Stimulated activated CD4-positive, alpha-beta T cell treated with anti-CD3 and anti-CD28 coated beads, Interleukin-2, amount 100 ng/mL, for 4 hours (primary cell): ENCODE measurements at regions not wholly inside any gene's neighbourhood (a gene's known extent, or its start where the extent isn't known, plus 50 kb on each side); places are given as distances from the start of the nearest gene placed in this dataset.
A peak's percentile ranks its signal among the peaks of the same experiment; 100 is the strongest.
"Not testable (repeated sequence)": the region's sequence is repeated elsewhere in the genome, so short reads cannot be mapped to it uniquely, and the experiment has no call there.

Experiments
- DNase-seq: peaks from one replicate; pipeline ENCODE4 v3.0.0-alpha.2; 2020; ENCODE audit warnings: low read depth

DNA sequence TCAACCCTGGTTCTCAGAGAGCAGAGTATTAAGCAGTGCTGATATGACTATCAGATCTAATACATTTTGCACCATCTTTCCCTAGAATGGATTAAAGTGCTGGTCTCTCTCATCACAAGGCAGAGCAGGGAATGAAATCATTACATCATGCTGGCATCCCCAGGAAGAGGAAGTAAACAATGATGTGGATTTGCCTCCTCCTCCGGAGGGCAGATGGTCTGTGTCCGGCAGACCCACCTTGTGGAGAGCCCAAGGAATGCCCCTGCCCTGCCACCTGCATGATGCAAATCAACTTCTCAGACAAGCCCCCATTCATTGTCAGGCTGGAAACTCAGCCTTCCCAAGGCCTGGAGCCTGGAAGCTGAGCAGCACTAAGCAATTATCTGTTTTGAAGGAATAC lies 1149.1 kb downstream of the VRK1 start:
- DNase-seq, result no peak

DNA sequence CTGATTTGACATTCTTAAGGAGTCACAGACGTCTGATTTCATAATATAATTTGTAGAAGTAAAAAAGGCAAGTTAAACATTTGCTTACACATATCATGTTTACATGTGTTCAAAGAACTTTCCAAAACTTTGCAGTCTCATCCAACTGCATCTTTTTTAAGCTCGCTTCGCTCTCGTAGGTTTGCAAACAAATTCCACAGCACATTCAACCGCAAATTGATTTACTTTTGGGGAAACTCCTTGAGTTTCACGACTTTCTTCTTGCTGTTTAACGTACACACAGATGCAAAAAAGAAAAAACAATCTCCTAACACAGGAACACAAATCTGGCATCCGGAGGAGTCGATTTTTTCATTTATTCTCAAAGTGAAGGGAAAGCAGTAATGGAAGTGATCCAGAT lies 1149.5 kb downstream of the VRK1 start:
- no peak for DNase-seq

DNA sequence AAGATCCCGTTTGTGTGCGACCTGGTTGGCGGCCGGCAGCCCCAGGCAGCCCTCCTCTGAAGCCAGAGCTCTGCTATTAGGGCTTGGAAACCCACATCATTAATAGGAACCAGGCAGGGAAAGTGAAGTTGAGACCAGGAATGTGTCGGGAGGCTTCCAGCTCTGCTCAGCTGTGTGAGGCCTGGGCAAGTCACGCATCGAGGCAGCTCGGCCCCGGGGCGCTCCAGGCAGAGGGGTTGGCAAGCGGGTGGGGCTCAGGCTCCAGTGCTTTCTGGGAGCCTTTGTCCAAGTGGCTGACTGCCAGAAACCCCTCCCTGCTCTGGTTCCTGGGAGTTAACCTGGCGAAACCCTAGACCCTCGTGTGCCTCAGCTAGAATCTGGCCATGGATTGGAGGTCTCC lies 1151.7 kb downstream of the VRK1 start:
- no peak for DNase-seq

DNA sequence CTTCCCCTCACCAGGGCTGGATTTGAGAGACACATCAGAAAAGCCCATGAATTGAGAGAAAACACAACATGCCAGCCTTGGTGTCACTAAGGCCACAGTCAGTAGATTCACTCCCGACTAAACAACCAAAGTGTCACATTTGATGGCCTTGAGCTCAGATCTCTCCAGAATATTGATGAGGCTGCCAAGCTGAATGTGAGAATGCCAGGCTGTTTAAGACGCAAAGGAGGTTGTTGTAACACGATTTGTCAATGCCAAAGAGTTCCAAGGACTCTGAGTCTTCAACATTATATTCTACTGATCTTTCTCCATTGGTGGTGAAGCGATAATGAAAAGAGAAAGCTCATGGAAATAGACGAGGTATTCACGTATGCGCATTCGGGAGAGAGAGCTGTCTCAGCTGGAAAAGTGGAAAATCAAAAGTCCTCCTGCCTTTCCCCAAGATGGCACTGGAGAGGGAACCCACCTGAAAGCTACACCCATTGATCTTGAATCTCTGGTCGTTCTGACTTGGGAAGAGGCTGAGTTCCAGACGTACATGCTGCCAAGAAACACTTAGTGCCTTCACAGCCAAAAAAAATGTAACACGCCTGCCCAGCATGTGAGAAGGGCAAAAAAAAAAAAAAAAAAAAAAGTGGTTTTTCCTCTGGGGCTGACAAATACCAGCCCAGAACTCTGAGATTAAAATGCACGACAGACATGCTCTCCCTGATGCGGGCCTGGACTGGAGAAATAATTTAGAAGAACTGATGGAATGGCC lies 1159.6 kb downstream of the VRK1 start:
- DNase-seq, result no peak

DNA sequence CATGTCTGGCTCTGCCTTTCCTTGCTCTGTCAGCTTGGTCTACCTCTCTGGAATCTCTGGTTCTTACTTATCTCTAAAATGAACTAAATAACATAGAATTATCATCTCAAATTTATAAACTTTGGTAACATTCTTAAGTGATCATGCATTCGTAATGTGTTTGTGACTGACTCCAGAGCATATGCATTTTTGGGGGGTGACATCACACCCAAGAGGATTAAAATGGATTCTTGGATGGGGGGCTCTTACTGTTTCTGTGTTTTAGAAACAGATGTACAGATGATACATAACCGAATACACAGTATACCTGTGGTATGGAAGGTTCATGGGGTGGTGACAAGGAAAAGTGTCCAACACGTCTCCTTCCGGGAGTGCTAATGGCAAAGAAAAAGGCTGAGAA lies 1162.1 kb downstream of the VRK1 start:
- no peak for DNase-seq

DNA sequence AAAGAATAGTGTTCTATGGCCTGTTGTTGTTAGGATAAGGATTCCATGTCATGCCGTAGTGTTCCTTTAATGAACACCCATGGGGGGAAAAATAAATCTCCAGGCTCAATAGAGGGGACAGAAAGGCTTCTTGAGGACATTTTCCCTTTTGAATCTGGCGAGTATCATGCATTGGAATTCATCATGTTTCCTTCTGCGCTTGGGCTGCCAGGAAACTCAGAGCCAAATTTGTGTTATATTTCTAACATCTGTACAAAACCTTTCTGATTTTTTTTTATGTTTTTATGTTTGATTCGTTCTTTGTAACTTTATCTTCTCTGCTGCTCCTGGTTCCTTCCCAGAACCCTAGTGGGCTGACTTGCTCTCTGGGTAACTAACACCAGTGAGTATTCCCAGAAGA lies 1163.3 kb downstream of the VRK1 start:
- DNase-seq, result no peak

DNA sequence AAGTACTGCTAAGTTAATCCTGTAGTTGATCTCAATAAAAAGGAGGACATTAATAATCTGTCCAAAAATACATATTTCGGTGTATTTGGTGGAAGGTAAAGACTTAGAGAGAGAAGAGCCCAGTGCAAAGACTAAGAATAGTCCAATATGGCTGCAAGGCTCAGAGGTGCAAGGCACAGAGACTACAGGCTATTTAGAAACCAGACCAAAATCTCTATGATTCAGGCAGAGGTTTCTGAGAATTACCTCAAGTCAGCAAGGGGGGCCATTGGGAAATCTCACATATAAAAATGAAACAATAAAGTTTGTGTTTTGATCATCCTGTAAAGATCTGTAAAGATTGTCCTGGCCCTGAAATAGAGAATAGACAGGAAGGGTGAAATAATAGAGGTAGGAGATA lies 1173.0 kb downstream of the VRK1 start:
- DNase-seq, result no peak

DNA sequence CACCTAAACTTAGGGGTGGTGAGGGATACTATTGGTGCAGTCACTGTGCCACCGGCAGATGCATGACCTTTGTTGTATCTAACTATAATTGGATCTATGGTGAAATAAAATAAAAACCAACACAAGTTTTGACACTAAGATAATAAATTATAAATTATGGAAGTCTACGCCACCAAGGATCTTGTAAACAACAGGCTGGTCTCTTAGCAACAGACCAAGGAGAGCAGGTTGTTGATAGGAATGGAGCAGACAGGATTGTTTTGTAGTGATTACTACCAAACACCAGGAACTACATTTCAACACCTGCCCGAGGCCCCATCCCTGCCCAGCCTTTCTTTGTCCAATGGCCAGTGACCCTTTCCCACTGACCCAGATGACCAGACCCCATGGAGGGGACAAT lies 1178.0 kb downstream of the VRK1 start:
- DNase-seq, result no peak

DNA sequence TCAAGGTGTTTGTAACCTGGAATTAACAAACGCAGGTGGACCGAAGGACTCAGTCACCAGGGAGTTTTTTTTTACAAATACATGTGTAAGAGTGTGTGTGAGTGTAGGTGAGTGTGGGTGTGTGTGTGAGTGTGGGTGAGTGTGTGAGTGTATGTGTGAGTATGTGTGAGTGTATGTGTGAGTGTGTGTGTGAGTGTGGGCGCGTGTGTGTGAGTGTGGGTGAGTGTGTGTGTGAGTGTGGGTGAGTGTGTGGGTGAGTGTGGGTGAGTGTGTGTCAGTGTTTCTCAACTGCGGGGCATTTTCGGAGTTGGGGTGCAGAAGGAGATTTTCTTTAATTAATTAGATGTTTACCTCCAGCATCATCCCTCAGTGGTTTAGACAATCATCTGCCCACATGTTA lies 1178.8 kb downstream of the VRK1 start:
- peak; percentile 49 for DNase-seq

DNA sequence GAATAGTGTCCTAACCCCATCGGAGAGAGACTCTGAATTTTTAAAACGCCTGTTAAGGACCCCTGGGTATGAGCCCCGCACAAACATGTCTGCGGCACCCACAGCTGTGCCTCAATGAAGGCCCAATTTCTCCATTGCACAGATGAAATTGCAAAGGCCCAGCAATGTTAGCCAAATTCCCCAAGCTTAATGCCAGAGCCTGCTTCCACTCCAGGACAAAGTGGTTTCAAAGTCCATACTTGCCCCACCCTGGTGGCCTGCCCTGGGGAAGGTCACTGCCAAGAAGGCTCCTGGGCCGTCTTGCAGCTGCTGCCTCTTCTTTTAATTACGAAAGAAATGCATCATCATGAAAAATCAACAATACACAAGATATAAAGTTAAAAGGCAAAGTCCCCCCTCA lies 1179.7 kb downstream of the VRK1 start:
- DNase-seq, result no peak

DNA sequence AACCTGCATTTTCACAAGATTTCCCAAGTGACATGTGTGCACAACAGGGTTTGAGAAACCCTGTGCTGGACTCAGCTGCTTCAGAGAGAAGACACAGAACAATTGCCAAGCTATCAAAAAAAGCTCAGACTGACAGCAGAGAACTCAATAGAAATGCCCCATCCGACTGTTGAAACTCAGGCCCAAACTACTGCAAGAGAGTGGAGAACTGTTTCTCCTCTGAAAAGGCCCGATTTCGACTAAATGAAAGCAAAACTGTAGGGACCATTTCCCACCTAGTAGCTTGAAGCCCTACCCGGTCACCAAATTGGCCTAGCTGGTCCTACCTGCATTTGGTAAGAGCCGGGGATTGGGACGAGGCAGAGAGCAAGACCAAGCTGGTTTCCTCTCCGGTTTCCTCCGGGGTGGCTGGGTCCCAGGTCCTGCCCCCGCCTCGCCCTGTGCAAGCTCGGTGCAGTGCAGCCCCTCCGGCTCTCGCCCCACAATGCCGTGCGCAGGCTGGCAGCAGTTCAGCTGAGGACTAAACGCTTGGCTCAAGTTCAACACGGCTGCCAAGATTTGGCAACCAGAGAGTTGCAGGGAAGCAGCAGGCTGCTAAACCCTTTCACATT lies 1180.6 kb downstream of the VRK1 start:
- DNase-seq, result peak; percentile 66

DNA sequence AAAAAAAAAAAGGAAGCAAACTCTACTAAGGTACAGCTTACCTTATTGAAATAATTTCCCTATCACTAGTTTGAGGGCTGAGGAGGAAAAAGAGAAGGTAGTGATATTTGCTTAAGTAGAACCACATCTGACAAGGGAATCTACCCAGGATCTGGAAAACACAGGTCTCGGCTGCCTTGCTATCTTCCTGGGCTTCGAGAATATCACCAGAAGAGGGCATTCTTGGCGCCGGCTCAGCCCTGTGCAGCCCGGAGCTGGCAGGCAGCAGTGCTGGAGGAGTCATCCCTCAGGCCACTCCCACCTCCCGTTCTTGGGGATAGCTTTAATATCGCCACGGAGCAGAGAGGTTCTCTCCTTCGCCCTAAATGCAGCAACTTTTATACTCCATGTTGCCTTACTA lies 1181.2 kb downstream of the VRK1 start:
- DNase-seq, result peak; percentile 75

DNA sequence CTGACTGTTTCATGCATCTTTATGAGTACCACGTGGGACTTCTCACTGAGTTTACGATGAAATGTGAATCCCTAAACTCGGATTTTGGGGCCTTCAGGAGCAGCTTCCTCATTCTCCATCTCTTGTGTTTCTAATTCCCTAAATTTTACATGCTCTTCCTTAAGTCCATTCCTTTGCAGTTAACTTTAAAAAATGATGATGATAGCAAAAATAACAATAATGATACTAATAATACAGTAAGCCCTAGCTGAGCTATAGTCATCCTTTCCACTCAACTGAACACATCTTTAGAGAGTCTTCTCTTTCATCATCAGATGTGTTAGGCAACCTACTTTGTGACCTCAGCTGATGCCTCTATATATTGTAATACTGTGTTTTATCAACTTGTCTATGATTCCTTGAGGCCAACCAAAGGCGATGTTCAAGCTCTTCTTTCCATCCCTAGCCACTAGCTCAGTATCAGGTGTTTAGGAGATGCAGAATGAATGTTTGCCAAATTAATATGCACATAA lies 1196.4 kb downstream of the VRK1 start:
- no peak for DNase-seq

DNA sequence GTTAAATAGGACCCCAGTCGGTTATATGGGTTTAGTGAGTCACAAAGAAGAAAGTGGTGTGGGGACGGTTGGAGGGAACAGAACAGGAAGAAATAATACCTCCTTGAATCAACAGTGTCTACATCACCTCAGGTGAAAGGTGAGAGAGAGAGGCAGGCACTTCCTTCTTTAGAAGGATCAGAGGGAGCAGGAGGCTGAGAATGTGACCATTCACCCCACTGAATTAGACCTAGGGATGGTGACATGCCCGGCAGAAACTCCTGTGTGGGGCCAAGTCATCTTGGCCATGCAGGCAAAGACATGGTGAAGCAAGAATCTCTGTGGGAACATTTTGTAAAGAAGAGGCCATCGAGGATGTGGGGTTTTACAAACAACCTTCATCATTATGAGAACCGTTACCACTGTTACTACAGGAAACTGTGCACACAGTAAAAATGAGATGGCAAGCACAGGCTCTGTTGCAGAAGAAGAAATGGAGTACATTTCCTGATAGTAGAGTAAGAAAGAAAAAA lies 1196.9 kb downstream of the VRK1 start:
- no peak for DNase-seq

DNA sequence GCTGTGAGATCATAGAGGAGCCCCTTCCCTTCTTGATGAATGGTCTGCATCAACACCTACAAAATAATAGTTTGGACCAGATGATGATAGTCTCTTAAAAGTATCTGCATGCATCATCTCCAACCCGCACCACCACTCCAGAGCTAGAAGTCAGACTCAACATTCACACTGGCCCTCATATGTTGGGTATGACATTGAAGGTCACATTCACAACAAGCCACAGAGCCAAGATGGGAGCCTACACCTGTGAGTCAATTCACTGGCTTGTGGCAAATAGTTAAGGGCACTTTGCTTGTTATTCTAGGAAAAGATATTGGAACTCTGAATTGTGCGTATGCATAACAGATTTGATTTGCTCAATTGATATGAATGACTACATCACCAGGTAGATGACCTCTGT lies 1197.9 kb downstream of the VRK1 start:
- no peak for DNase-seq

DNA sequence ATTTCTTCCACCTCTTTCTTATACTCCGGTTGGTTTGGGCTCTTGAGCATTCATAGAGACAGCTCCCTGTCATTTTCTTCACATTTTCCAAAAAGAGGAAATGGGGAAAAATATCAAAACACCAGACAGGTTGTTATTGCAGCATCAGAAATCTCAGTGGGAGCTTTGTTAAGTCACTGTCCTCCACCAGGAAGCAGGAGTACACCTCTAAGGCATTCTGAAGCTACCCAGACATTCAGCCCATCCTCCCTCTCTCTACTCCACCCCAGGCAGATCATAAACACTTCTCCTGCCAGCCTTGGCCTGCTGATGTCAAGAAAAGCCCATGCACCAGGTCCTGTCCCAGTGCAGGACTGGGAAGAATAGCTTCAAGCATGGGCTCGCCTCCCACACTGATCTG lies 1198.3 kb downstream of the VRK1 start:
- no peak for DNase-seq

DNA sequence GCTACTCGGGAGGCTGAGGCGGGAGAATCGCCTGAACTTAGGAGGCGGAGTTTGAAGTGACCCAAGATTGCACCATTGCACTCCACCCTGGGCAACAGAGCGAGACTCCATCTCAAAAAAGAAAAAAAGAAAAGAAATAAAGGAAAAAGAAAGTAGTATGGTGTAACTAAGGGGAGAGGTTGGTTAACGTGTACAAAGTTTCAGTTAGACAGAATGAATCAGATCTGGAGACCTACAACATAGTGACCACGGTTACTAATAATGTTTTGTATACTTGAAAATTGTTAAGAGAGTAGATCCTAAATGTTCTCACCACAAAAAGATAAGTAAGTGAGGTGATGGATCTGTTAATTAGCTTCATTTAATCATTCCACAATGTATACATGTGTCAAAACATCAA lies 1208.8 kb downstream of the VRK1 start:
- DNase-seq, result no peak

DNA sequence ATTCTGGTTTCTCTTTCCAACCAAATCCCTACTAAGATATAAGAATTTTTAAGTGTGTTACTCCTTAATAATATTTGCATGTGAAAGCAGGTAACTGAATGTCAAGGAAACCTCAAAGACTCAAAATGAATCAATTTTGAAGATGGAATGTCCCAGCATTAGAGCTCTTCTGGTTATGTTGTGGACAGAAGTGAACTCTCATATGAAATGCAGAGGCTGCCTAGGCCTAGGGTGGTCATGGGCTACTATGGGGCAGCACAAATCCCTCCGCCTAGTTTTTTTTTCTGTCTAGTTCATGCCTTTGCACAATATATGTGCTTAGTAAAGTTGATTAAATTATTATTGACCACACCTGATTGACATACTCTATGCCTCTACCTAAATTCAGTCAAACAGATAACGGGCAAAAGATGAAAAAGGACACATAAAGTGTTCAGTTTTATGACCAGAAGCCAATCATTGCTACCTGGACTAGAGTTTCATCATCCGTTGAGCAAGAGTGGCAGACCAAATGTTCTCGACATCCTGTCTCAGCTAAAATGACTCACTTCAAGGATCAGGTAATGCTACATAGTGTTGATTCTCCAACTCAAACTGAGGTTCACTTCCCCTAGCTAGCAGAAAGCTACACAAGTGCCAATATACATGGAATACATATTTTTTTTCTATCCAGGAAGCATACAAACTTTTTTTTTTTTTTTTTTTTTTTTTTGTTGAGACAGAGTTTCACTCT lies 1211.4 kb downstream of the VRK1 start:
- DNase-seq, result peak; percentile 11

DNA sequence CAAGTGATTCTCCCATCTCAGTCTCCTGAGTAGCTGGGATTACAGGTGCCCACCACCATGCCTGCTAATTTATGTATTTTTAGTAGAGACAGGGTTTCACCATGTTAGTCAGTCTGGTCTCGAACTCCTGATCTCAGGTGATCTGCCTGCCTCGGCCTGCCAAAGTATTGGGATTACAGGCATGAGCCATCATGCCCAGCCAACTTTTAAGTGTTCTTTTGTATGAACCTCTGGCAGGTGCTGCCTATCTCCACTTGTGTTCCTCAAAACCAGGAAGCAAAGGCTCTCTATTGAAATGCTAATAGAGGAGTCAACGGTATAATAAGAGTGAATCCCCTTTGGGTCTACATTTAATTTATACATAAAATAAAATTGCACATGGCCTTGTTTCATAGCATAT lies 1212.0 kb downstream of the VRK1 start:
- not testable (repeated sequence) for DNase-seq

DNA sequence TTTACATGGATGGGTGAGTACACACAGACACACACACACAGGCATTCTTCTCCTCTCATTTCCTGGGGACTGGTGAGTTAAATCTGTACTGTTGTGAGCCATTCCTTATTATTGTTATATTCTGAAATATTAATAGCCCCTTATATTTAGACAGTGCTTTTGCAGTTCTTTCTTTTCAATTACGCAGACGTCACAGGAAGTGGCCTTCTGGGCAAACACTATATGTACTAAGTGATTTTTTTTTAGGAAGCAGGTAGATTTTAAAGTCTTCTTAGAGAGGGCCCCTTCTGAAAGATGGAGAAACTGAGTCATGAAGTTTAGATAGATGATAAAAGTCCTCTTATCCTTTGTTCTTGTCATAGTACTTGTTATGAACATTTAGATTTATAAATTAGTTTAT lies 1213.6 kb downstream of the VRK1 start:
- DNase-seq, result no peak

DNA sequence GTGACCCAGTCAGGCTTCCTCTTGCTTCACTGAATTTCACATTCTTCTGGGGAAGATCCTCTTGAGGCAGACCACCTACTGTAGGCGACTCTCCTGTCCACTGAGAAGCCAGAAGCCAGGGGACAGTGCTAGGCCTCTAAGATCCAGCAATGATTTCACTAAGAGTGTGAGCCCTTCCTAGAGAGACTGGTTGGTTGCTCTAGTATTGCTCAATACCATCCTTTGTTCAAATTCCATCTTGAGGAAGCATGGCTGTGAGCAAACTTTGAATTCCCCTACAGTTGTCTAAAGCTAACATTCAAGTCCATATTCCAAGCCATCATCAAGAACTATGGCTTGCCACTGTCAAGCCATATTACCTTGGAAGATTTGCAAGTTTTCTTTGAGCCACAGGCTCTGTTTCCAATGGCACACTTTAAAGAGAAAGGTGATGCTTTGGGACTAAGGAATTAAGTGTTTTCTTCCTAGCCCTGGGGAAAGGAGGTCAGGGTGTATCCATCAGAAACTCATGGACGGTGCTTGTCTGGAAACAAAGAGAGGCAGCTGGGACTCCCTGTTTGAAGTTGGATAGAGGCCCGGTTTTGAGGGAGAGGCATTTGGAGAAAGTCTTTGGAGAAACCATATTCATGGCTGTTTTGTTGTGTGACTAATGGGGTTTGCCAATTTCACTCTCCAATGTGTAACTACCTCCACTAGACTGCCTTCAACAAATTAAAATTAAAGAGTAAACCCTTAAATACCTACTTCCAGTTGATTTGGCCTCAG lies 1217.9 kb downstream of the VRK1 start:
- no peak for DNase-seq

DNA sequence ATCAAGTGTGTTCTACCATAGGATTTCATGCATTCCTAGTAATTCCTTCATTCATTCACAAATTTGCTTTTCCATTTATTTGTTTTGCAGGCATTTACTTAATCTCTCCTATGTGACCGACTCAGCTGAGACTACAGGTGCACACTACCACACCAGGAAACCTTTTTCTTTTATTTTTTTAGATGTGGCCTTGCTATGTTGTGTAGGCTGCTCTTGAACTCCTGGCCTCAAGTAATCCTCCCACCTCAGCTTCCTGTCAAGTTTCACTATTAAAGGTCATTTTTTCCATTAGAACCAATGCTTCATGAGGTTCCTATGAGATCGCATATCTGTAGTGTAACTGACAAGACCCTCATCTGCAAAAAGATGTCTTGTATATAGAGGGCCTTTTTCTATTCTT lies 1218.7 kb downstream of the VRK1 start:
- no peak for DNase-seq
